A673 (cell line): ENCODE measurements at regions not wholly inside any gene's neighbourhood (a gene's known extent, or its start where the extent isn't known, plus 50 kb on each side); places are given as distances from the start of the nearest gene placed in this dataset.

Experiments
- BruUV-seq: library from RNA; stranded (reverse); fragments of 400-500 nt; replicated peaks from 2 replicates; lab custom pipeline; 2021; lab: Mats Ljungman, UMichigan
- CTCF ChIA-PET: fragments of 300-600 bp; sonication (Branson Sonifier 250); formaldehyde crosslinking; loops from one replicate; lab custom pipeline; 2022; ENCODE audit warnings: antibody characterized with exemption; lab: Charles Lee
- POLR2A ChIA-PET: fragments of 300-600 bp; sonication (Branson Sonifier 250); formaldehyde crosslinking; loops from one replicate; lab custom pipeline; 2022; ENCODE audit warnings: antibody characterized with exemption; ENCODE audit not compliant: low non-redundant PET; lab: Charles Lee
- DNase-seq: peaks from one replicate; pipeline ENCODE4 v3.0.0-alpha.2; 2015; ENCODE audit warnings: low spot score
- H3K27ac ChIP-seq: fragments of 200-600 bp; sonication (generic); 2 replicates; pipeline ENCODE4 v1.5.1; 2016; ENCODE audit warnings: mixed run types, low read depth, mild to moderate bottlenecking, mixed read lengths, antibody characterized with exemption, low read length; ENCODE audit not compliant: poor library complexity, severe bottlenecking
- H3K27me3 ChIP-seq: fragments of 200-600 bp; sonication (generic); replicated peaks from 2 replicates; pipeline ENCODE4 v1.6.1; 2017; ENCODE audit warnings: mixed run types, low read depth, mild to moderate bottlenecking, mixed read lengths, antibody characterized with exemption, low read length; ENCODE audit not compliant: insufficient read depth, poor library complexity
- H3K36me3 ChIP-seq: fragments of 200-600 bp; sonication (generic); 2 replicates; pipeline ENCODE4 v1.6.1; 2016; ENCODE audit warnings: mixed run types, mild to moderate bottlenecking, mixed read lengths, antibody characterized with exemption, low read length; ENCODE audit not compliant: insufficient read depth, poor library complexity, severe bottlenecking
- H3K4me1 ChIP-seq: fragments of 200-600 bp; sonication (generic); 2 replicates; pipeline ENCODE4 v1.6.1; 2017; ENCODE audit warnings: mixed run types, mild to moderate bottlenecking, mixed read lengths, antibody characterized with exemption, low read length; ENCODE audit not compliant: insufficient read depth, poor library complexity, severe bottlenecking
- H3K4me3 ChIP-seq: fragments of 200-600 bp; sonication (generic); 2 replicates; pipeline ENCODE4 v1.5.1; 2016; ENCODE audit warnings: low read depth, mixed run types, mild to moderate bottlenecking, mixed read lengths, low read length; ENCODE audit not compliant: poor library complexity, severe bottlenecking
- H3K9me3 ChIP-seq: fragments of 200-600 bp; sonication (generic); 2 replicates; pipeline ENCODE4 v1.6.1; 2016; ENCODE audit warnings: mixed run types, low read depth, mild to moderate bottlenecking, mixed read lengths, antibody characterized with exemption, low read length; ENCODE audit not compliant: poor library complexity, severe bottlenecking
- EZH2 ChIP-seq: fragments of 200-600 bp; sonication (generic); IDR thresholded peaks from 2 replicates; pipeline ENCODE4 v1.6.1; 2017; ENCODE audit warnings: borderline replicate concordance, low read depth, mild to moderate bottlenecking, mixed read lengths, antibody characterized with exemption, low read length; ENCODE audit not compliant: poor library complexity, severe bottlenecking
- intact Hi-C: fragments of 100-400 bp; cut with micrococcal nuclease; formaldehyde crosslinking; loops from one replicate; pipeline ENCODE4 v1.10.0; 2022; ENCODE audit not compliant: unreplicated experiment
- TF ChIP-seq, protein P1 (sequence below): fragments of 300-800, 200-600 bp; sonication (generic); conservative IDR thresholded peaks from 2 replicates; pipeline ENCODE4 v1.5.1; 2017; ENCODE audit warnings: low read depth, mild to moderate bottlenecking, antibody characterized with exemption, low read length, moderate library complexity, mixed read lengths

DNA sequence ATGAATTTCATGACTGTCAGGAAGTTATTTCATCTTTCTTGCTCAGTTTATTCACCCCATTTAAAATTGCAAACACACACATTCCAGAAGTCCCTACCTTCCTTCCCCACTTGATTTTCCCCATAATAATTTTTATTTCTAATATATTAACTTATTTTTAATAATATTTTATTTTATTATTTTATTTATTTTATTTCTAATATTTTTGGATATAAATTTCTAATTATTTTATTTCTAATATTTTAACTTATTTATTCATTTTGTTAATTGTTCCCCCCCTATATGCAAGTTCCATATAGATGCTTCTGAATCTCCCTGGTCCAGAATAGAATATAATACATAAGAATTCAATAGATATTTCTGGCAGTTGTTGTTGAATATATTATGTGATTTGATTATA, 293.7 kb upstream of the CPEB2 start:
- no TSS peak for BruUV-seq
- no peak overlapping the region for H3K4me3 ChIP-seq
- DNase-seq = no peak
- CTCF ChIA-PET = no interaction called here
- no peaks in the 10 kb centered on the region for H3K9me3 ChIP-seq
- no peaks in the 10 kb centered on the region for H3K36me3 ChIP-seq
- TF ChIP-seq, protein P1, sequence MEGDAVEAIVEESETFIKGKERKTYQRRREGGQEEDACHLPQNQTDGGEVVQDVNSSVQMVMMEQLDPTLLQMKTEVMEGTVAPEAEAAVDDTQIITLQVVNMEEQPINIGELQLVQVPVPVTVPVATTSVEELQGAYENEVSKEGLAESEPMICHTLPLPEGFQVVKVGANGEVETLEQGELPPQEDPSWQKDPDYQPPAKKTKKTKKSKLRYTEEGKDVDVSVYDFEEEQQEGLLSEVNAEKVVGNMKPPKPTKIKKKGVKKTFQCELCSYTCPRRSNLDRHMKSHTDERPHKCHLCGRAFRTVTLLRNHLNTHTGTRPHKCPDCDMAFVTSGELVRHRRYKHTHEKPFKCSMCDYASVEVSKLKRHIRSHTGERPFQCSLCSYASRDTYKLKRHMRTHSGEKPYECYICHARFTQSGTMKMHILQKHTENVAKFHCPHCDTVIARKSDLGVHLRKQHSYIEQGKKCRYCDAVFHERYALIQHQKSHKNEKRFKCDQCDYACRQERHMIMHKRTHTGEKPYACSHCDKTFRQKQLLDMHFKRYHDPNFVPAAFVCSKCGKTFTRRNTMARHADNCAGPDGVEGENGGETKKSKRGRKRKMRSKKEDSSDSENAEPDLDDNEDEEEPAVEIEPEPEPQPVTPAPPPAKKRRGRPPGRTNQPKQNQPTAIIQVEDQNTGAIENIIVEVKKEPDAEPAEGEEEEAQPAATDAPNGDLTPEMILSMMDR = no peak
- no peak for TF ChIP-seq EZH2
- H3K27me3 ChIP-seq = no peaks in the 10 kb centered on the region
- POLR2A ChIA-PET = no interaction called here
- no peak overlapping the region for H3K27ac ChIP-seq
- H3K4me1 ChIP-seq = no peaks in the 10 kb centered on the region
- intact Hi-C loops = no loop called here

DNA sequence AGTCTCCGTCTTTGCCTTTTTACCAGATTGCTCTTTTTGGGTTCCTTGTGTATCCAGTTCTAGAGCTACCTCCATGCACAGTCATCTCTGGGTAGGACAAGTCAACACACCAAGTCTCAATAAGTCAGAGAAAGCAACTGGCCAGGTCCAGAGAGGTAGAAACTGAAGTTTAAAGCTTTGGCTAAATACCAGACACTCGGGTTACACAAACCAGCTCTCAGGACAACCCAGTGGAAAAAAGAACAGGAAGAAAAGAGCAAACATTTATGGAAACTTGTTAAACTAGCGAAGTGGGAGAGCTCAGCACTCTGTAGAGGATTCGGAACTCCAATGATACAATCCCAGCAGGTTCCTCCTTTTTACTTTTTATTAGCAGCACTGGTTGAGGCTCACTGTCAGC, 291.0 kb upstream of the CPEB2 start:
- TF ChIP-seq EZH2 = no peak
- TF ChIP-seq, protein P1 = no peak
- no peak for DNase-seq
- Histone ChIP-seq H3K27ac (no peak overlapping the region), H3K36me3 (no peaks in the 10 kb centered on the region), H3K4me3 (no peak overlapping the region), H3K4me1 (peaks cover under 1% of the 10 kb centered on the region), H3K27me3 (no peaks in the 10 kb centered on the region), H3K9me3 (no peaks in the 10 kb centered on the region)
- POLR2A ChIA-PET = no interaction called here
- CTCF ChIA-PET = no interaction called here
- BruUV-seq = no TSS peak
- intact Hi-C loops = no loop called here

DNA sequence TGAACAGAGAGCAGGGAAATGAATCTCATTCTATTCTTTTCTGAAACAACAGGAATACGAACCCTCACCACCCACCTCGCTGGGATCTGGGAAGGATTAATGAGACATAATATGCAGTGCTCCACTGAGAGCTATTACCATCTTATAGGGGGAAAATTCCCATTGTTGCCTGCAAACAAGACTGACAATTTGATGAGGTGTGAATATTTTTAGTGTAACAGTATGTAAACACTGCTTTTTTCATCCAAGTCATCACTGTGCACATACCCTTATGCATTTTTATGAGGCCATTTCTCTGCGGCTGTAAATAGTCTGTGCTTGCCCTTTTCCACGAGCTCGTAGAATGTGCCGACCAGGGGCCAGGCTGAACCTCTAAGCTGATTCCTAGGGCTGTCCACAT, 285.6 kb upstream of the CPEB2 start:
- H3K36me3 ChIP-seq = no peaks in the 10 kb centered on the region
- H3K27me3 ChIP-seq = no peaks in the 10 kb centered on the region
- no peak overlapping the region for H3K27ac ChIP-seq
- intact Hi-C loops = no loop called here
- BruUV-seq = no TSS peak
- TF ChIP-seq, protein P1 = no peak
- no peak for TF ChIP-seq EZH2
- peaks cover 8% of the 10 kb centered on the region for H3K4me1 ChIP-seq
- POLR2A ChIA-PET = no interaction called here
- no peak for DNase-seq
- H3K9me3 ChIP-seq = no peaks in the 10 kb centered on the region
- CTCF ChIA-PET = no interaction called here
- no peak overlapping the region for H3K4me3 ChIP-seq
